GM21528 (cell line): ENCODE measurements at regions not wholly inside any gene's neighbourhood (a gene's known extent, or its start where the extent isn't known, plus 50 kb on each side); places are given as distances from the start of the nearest gene placed in this dataset.

Experiments used
- ATAC-seq: cut with Tn5 transposase; IDR thresholded peaks from one replicate; pipeline ENCODE4 v1.9.1; 2021; ENCODE audit warnings: mild to moderate bottlenecking, moderate library complexity; ENCODE audit not compliant: unreplicated experiment, low FRiP score

GRCh38 chr7:35401217-35401879, 147.4 kb upstream of the TBX20 start:
- no peak for ATAC-seq

DNA sequence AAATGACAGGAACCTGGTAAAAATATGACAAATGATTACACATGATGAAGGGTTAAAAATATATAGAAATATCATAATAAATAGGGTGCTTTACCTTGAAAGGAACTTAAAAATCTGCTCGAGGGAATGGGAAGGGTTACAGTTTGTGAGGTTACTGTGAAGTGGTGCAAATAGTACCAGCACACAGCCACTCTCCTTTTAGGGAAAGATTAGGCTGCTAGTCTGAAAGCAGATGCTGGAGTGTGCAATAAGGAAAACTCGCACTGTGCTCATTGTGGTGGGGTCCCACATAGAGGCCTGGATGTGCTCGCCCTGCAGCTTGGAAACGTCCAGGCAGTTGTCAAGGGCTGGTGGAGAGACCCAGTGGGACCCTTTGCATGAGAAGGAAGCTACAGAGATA, 145.9 kb upstream of the TBX20 start:
- ATAC-seq = no peak

DNA sequence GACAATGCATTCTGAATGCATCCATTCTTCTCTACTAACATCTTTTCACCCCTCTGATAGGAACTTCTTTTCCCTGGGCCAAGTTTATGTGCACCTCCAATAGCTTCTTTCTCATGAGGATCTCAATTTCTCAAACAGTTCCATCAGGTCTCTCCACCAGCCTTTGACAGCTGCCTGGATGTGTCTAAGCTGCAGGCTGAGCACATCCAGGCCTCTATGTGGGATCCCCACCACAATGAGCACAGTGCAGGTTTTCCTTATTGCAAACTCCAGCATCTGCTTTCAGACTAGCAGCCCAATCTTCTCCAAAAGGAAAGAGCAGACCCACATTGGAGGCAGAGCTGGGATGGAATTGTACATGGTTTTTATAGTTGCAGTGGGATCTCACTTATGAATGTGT, 145.3 kb upstream of the TBX20 start:
- no peak for ATAC-seq

GRCh38 chr7:35398518-35398917, 144.6 kb upstream of the TBX20 start:
- no peak for ATAC-seq

DNA sequence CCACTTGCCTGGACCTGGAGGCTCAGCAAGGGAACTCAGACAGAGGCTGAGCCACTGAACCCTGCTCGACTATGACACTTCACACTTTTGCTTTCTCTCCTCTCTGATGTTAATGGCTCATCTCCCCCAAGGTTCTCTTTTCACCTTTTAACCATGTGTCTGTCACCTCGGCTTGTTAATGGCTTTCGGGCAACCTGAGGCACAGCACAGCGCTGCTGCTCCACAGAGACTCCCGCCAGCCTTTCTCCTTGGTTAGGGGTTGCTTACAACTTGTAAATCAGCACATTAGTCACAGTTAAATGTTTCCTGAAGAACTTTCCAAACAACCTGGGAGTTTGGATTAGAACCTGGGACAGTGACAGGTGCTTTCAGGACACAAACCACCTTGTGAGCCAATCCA, 136.2 kb upstream of the TBX20 start:
- no peak for ATAC-seq

GRCh38 chr7:35389636-35390035, 135.7 kb upstream of the TBX20 start:
- no peak for ATAC-seq

DNA sequence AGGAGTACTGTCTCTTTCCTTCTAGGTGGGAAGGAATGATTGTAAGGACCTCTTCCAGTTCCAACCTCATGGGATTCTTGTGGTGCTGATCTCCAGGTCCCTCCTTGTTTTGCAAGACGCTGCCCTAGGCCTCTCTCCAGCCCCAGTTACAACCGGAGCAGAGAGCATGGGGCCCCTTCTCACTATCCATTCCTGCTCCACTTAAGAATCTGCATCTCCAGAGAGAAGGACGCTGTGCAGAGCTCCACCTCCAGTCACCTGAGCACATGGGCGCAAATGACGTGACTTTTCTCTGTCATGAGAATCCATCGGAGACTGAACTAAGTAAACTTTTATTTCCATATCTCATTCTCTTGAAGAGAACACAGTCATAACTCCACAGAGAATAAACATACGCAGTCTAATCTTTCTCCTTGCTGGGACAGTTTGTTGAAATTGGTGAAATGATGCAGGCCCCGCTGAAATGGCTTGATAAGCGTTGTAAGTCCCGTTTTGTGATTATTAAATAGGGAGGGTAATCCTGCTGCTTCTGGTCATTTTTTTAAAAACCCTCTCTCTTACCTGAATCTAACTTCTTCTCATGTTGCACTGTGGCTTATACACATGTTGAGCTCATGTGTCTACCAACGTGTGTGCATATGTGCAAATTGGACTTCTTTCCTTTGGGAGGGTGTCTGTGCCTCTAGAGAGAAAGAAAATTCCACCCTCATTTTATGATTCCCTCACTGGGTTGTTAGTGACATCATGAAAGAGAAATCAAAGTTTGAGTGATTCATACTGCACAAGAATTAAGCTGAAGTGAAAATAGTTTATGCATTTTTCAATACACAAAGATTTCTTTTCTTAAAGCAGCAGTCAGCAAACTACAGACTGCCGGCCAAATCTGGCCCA, 133.2 kb upstream of the TBX20 start:
- no peak for ATAC-seq

GRCh38 chr7:35386082-35386815, 132.3 kb upstream of the TBX20 start:
- no peak for ATAC-seq

DNA sequence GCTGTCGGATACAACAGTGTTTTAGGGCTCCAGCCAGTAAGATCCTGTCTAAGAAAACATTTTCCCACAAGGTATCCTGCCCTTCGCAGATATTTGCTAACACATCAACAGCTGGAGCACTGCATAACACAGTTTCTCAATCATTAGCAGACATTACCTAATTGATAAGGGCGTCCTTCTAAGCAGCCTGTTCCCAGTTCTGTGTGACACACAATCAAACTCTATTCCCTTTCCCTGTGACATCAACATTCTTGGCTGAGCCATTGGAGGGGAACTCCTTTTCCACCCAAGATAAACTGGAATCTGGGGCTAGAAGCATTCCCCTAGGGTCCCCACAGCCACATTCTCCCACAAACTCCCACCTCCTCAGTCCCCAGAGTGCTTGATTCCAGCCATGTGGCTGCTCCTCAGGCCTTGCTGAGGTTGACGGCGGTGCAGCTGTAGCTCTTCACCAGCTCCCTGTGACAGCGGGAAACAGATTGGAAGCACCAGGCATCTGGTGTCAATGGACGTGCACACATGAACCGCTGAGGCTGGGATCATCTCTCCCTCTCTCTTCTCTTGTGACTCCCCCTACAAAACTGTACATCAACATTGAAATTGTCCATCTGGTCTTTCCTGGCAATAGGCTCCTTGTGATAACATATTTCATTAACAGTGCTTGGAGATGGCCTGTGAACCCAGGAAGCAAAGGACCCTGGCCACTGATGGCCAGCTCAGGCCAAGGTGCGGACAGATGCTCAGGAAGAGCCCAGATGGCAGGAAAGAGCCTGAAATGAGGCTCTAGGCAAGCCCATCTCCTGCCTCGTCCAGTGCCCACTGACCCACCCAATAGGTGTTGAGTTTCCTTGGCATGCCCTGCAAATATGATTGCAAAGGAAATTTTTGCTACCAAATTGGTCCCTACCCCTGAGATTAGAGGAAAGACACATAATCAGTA, 131.1 kb upstream of the TBX20 start:
- ATAC-seq = no peak

DNA sequence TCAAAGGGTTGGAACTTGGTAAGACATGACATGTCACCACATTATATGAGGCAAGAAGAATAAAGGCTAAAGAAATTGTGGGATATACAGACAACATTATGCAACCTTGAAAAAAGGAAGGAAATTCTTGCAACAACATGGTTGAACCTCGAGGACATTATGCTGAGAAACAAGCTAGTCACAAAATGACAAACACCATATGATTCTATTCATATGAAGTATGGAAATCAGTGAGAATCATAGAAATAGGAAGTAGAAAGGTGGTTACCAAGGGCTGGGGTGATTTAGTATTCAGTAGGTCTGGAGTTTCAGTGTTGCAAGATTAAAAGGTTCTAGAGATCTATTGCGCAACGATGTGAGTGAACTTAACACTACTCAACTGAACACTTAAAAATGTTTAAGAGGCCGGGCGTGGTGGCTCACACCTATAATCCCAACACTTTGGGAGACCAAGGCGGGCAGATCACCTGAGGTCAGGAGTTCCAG, 126.9 kb upstream of the TBX20 start:
- ATAC-seq = no peak

GRCh38 chr7:35379481-35379880, 125.6 kb upstream of the TBX20 start:
- ATAC-seq = no peak

DNA sequence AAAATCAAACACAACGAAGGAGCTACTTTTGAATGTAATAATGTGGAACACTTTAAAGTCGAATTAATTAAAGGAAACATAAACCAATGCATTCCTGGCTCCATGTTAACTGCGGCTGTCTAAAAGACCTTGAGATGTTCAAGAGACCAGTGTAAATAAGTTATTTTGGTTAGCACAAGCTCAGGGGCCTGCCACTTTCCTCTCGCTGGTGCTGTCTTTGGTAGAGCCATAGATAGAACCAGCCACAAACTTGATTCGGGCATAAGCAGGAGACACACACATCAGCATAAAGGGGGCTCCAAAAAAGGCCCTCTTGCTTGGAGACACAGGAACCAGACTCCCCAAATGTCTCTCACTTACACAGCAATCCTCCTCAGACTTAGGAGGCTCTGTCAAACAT, 121.6 kb upstream of the TBX20 start:
- no peak for ATAC-seq

DNA sequence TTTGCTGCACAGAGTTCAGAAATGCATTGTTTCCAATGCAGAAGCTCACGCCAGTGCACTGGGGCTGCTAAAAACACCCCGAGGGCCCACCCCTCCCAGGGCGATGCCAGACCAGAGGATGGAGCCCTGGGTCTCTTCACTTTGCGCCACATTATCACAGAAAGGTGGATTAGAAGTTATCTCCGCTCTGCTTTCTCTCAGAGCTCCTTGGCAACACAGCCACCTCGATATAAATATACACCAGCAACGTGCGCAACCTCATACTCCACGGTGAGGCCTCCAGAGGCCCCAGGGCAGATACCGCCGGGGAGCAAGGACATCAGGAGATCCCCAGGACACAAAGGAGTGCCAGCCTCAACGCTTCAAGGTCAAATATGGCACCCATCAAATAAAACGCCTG, 121.0 kb upstream of the TBX20 start:
- no peak for ATAC-seq

GRCh38 chr7:35371221-35371620, 117.3 kb upstream of the TBX20 start:
- no peak for ATAC-seq

GRCh38 chr7:35370687-35371086, 116.8 kb upstream of the TBX20 start:
- ATAC-seq = no peak

- ATAC-seq = no peak
These were observed 112.6 kb upstream of the TBX20 start for GRCh38 chr7:35366167-35367155.

GRCh38 chr7:35365523-35365922, 111.6 kb upstream of the TBX20 start:
- peak; percentile 72 for ATAC-seq

- no peak for ATAC-seq
These were observed 108.4 kb upstream of the TBX20 start for GRCh38 chr7:35362341-35362740.

DNA sequence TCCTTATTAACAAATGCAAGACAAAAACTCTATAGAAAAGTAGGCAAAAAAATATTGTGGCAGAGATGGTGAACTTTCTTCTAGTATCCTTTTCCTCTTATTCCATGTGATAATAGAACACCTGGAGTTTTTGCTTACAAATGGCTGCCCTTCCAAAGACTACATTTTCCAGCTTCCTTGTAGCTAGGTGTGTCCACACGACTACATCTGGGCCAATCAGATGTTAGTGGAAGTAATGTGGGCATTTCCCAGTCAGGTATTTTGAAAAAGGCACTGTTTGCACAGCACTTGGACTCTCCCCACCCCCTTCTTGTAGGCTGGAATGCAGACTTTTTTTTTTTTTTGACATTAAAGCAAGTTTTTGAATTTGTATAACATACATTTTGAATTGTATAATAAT, 105.5 kb upstream of the TBX20 start:
- ATAC-seq = no peak
